GM18873 (cell line): ENCODE measurements at regions not wholly inside any gene's neighbourhood (a gene's known extent, or its start where the extent isn't known, plus 50 kb on each side); places are given as distances from the start of the nearest gene placed in this dataset.

Experiments used
- ATAC-seq: cut with Tn5 transposase; IDR thresholded peaks from one replicate; pipeline ENCODE4 v1.9.1; 2021; ENCODE audit warnings: mild to moderate bottlenecking, moderate library complexity, moderate number of reproducible peaks; ENCODE audit not compliant: unreplicated experiment, low FRiP score

GRCh38 chr3:72339670-72340030 lies 508.6 kb downstream of the SHQ1 start:
- ATAC-seq: no peak

- no peak for ATAC-seq
Observed at GRCh38 chr3:72338942-72339669, 509.1 kb downstream of the SHQ1 start.

- ATAC-seq: no peak
Observed at GRCh38 chr3:72338082-72338941, 509.9 kb downstream of the SHQ1 start.

- ATAC-seq: no peak
Observed at GRCh38 chr3:72337480-72337855, 510.8 kb downstream of the SHQ1 start.

- ATAC-seq: no peak
Observed at GRCh38 chr3:72336821-72337479, 511.3 kb downstream of the SHQ1 start.

- ATAC-seq: no peak
Observed at GRCh38 chr3:72336114-72336651, 512.1 kb downstream of the SHQ1 start.

- ATAC-seq: no peak
Observed at GRCh38 chr3:72335458-72336095, 512.7 kb downstream of the SHQ1 start.

- no peak for ATAC-seq
Observed at GRCh38 chr3:72334681-72335457, 513.4 kb downstream of the SHQ1 start.

- no peak for ATAC-seq
Observed at GRCh38 chr3:72332689-72333088, 515.6 kb downstream of the SHQ1 start.

- ATAC-seq: no peak
Observed at GRCh38 chr3:72332036-72332435, 516.2 kb downstream of the SHQ1 start.

- ATAC-seq: no peak
Observed at GRCh38 chr3:72331076-72331475, 517.2 kb downstream of the SHQ1 start.

GRCh38 chr3:72329354-72329753 lies 518.9 kb downstream of the SHQ1 start:
- ATAC-seq: no peak

GRCh38 chr3:72328755-72329277 lies 519.4 kb downstream of the SHQ1 start:
- ATAC-seq: no peak

GRCh38 chr3:72327008-72327407 lies 521.2 kb downstream of the SHQ1 start:
- no peak for ATAC-seq

- no peak for ATAC-seq
Observed at GRCh38 chr3:72324253-72324811, 523.9 kb downstream of the SHQ1 start.

GRCh38 chr3:72323773-72324172 lies 524.5 kb downstream of the SHQ1 start:
- ATAC-seq: no peak

GRCh38 chr3:72322264-72322976 lies 525.8 kb downstream of the SHQ1 start:
- no peak for ATAC-seq

- no peak for ATAC-seq
Observed at GRCh38 chr3:72320955-72321303, 527.3 kb downstream of the SHQ1 start.
